Astrocyte of the cerebellum (primary cell): ENCODE measurements at regions not wholly inside any gene's neighbourhood (a gene's known extent, or its start where the extent isn't known, plus 50 kb on each side); places are given as distances from the start of the nearest gene placed in this dataset.

Experiments used
- DNase-seq: peaks from one replicate; pipeline ENCODE4 v3.0.0-alpha.2; 2011; ENCODE audit warnings: low read depth
- H3K4me3 ChIP-seq: 2 replicates; pipeline ENCODE4 v1.5.1; 2011; ENCODE audit warnings: mild to moderate bottlenecking, low read depth, low read length, moderate library complexity
- in situ Hi-C: cut with HindIII; loops from 2 replicates; pipeline ENCODE4 v1.10.0; 2017; ENCODE audit warnings: low sequenced_read_pairs
- TF ChIP-seq, protein P1 (sequence below): IDR thresholded peaks from 2 replicates; pipeline ENCODE4 v1.5.1; 2012; ENCODE audit warnings: low read length, low read depth, moderate library complexity, mild to moderate bottlenecking; ENCODE audit errors: missing control alignments

DNA sequence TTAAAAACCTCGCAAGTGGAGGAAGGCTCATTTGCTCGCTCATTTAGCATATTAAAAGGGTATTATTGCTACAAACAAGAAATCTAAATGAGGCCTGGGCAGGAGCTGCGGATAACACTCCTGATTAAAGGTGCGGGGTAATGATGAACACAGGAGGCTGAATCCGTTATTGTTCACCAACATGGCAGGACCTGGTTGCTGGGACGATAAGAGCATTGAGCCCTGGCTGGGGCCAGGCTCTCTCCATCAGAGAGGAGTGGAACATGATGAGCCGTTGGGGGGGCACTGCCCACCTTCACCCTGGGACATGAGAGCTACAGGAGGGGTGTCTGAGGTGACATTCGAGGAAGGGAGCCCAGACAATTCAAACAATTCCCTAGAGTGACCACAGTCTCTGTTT, 211.7 kb downstream of the NXPE2 start:
- H3K4me3 ChIP-seq: no peak overlapping the region
- TF ChIP-seq, protein P1, sequence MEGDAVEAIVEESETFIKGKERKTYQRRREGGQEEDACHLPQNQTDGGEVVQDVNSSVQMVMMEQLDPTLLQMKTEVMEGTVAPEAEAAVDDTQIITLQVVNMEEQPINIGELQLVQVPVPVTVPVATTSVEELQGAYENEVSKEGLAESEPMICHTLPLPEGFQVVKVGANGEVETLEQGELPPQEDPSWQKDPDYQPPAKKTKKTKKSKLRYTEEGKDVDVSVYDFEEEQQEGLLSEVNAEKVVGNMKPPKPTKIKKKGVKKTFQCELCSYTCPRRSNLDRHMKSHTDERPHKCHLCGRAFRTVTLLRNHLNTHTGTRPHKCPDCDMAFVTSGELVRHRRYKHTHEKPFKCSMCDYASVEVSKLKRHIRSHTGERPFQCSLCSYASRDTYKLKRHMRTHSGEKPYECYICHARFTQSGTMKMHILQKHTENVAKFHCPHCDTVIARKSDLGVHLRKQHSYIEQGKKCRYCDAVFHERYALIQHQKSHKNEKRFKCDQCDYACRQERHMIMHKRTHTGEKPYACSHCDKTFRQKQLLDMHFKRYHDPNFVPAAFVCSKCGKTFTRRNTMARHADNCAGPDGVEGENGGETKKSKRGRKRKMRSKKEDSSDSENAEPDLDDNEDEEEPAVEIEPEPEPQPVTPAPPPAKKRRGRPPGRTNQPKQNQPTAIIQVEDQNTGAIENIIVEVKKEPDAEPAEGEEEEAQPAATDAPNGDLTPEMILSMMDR: no peak
- in situ Hi-C loops: no loop called here
- no peak for DNase-seq

DNA sequence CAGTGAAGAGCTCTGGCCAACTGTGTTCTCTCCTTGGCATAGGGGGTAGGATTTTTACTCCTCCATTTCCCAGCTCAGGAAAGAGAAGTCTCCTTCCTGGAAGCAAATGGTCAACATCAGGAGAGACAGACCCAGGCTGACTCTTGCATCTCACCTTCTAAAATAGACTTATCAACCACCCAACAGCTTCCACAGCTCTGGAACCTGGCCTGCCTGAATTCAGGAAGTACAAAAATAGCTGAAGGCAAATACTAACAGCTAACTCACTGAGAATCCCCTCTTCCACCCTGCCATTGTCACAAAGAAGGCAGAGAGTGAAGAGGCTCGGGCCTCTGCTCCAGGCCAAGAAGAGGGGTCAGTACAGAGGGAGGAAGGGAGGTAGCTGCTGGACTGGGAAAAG, 213.6 kb downstream of the NXPE2 start:
- DNase-seq: no peak
- TF ChIP-seq, protein P1: no peak
- H3K4me3 ChIP-seq: no peak overlapping the region
- in situ Hi-C loops: no loop called here

DNA sequence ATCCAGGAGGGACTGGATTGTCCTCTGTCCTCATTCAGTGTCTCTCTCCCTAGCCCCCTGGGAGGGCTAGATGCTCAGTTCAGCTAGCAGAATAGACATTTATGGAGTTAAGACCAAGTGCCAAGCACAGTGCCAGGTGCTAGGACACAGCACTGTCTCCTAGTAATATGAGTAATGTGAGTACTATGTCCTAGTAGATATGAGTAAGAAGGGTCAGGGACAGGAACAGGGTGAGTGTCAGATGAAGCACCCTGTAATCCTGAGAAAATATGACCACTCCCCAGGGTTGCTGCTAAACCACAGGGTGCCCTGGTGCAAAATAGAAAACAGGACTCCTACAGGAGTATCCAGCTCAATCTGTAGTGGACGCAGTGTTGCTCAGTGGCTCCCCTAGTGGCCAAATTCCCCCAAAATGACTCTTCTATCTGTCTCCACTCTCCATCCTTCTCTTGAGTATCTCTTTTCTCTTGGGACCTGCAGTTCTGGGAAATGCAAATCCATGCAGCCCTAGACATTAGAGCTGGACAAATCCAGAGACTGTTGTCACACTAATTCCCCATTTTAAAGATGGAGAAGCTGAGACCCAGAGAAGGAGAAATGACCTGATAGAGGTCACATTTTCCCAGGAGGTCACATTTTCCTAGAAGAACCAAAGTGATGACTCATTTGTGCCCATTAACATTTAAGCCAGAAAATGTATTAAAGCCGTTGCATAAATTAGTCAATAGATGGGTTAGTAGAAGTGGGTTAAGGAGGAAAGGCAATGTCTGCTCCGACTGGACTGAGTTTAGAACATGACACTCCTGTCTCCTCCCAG, 214.3 kb downstream of the NXPE2 start:
- in situ Hi-C loops: no loop called here
- no peak overlapping the region for H3K4me3 ChIP-seq
- DNase-seq: no peak
- TF ChIP-seq, protein P1: peak; percentile 23

DNA sequence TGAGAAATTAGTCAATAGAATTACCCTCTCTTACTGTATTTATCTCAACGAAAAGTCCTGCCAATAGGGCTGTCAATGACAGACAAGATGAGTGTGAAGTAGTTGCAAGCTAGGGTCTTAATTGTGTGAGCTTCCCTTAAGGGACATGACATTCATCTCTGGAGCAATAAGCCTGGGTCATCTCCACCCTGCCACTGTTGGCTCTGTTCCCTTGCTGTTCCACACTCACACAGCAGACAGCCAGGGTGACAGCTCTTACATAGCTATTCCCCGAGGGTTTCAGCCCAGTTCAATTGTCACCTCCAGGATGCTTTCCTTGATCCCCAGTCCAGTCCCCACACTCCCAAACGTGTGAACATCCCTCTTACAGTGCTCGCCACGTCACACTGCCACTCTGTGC, 215.0 kb downstream of the NXPE2 start:
- TF ChIP-seq, protein P1: no peak
- H3K4me3 ChIP-seq: no peak overlapping the region
- in situ Hi-C loops: no loop called here
- DNase-seq: no peak

DNA sequence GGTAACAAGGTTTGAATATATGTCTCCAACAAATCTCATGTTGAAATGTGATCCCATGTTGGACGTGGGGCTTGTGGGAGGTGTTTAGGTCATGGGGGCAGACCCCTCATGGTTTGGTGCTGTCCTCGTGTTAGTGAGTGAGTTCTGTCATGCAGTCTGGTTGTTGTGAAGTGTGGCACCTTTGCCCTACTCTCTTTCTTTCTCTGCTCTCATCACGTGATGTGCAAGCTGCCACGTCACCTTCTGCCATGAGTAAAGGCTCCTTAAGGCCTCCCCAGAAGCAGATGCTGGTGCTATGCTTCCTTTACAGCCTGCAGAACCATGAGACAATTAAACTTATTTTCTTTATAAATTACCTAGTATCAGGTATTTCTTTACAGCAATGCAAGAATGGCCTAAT, 218.3 kb downstream of the NXPE2 start:
- TF ChIP-seq, protein P1: no peak
- in situ Hi-C loops: no loop called here

DNA sequence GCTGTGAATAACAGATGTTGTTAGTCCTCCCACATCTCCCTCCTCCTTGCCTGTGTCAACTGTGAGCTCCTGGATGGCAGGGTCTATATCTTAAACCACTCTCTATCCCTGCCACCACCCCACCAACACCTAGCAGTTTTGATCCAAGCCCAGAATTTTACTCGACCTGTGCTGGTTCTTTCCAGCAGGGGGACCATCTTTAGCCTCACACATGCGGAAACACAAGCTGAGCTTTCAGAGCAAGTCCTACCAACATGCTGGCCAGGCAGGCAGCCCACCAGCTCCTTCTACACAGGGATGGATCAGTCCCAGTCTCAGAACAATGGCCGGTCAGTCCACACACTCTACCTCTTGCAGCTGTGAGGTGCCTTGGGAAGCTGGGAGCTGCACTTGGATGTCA, 231.5 kb downstream of the NXPE2 start:
- in situ Hi-C loops: no loop called here
- DNase-seq: no peak
- no peak overlapping the region for H3K4me3 ChIP-seq
- TF ChIP-seq, protein P1: no peak

More for the DNA sequence above, 218.3 kb downstream of the NXPE2 start:
- no peak overlapping the region for H3K4me3 ChIP-seq
- no peak for DNase-seq
